NCI-H1417 (cell line): ENCODE measurements at regions not wholly inside any gene's neighbourhood (a gene's known extent, or its start where the extent isn't known, plus 50 kb on each side); places are given as distances from the start of the nearest gene placed in this dataset.

Experiments
- DNase-seq, 3 experiments: peaks; one replicate each; lab custom pipeline; 2025; lab: John Stamatoyannopoulos, UW

- DNase-seq: no peak
Observed at GRCh38 chr3:103055021-103055520, 620.3 kb downstream of the ZPLD1 start.

GRCh38 chr3:103056542-103056941, 621.7 kb downstream of the ZPLD1 start:
- no peak for DNase-seq

GRCh38 chr3:103057003-103057402, 622.2 kb downstream of the ZPLD1 start:
- DNase-seq: no peak

- DNase-seq: no peak
Observed at GRCh38 chr3:103057487-103057886, 622.7 kb downstream of the ZPLD1 start.

- no peak for DNase-seq
Observed at GRCh38 chr3:103059432-103059831, 624.6 kb downstream of the ZPLD1 start.

- no peak for DNase-seq
Observed at GRCh38 chr3:103060242-103060641, 625.4 kb downstream of the ZPLD1 start.

- no peak for DNase-seq
Observed at GRCh38 chr3:103067963-103068362, 633.1 kb downstream of the ZPLD1 start.

- no peak for DNase-seq
Observed at GRCh38 chr3:103075282-103075681, 640.5 kb downstream of the ZPLD1 start.

- DNase-seq: no peak
Observed at GRCh38 chr3:103077910-103078309, 643.1 kb downstream of the ZPLD1 start.

- no peak for DNase-seq
Observed at GRCh38 chr3:103082501-103082900, 647.7 kb downstream of the ZPLD1 start.

- peak in 2 of 3 experiments; percentile 36 to 57 for DNase-seq
Observed at GRCh38 chr3:103083848-103084631, 649.2 kb downstream of the ZPLD1 start.

- no peak for DNase-seq
Observed at GRCh38 chr3:103085465-103085864, 650.6 kb downstream of the ZPLD1 start.

GRCh38 chr3:103089758-103090157, 654.9 kb downstream of the ZPLD1 start:
- DNase-seq: no peak

- DNase-seq: no peak
Observed at GRCh38 chr3:103105206-103105605, 670.4 kb downstream of the ZPLD1 start.

- DNase-seq: peak in 1 of 3 experiments; percentile 18
Observed at GRCh38 chr3:103112273-103112672, 677.5 kb downstream of the ZPLD1 start.

- no peak for DNase-seq
Observed at GRCh38 chr3:103126115-103126514, 691.3 kb downstream of the ZPLD1 start.

- DNase-seq: no peak
Observed at GRCh38 chr3:103127098-103127630, 692.3 kb downstream of the ZPLD1 start.

- DNase-seq: no peak
Observed at GRCh38 chr3:103127737-103128136, 692.9 kb downstream of the ZPLD1 start.

- no peak for DNase-seq
Observed at GRCh38 chr3:103134023-103134724, 699.4 kb downstream of the ZPLD1 start.

- peak in 1 of 3 experiments; percentile 19 for DNase-seq
Observed at GRCh38 chr3:103136621-103137020, 701.8 kb downstream of the ZPLD1 start.

- DNase-seq: no peak
Observed at GRCh38 chr3:103137830-103138229, 703.0 kb downstream of the ZPLD1 start.

GRCh38 chr3:103158183-103158582, 723.4 kb downstream of the ZPLD1 start:
- DNase-seq: no peak

GRCh38 chr3:103166890-103167289, 732.1 kb downstream of the ZPLD1 start:
- no peak for DNase-seq
